ENCODE measurements at regions not wholly inside any gene's neighbourhood (a gene's known extent, or its start where the extent isn't known, plus 50 kb on each side); places are given as distances from the start of the nearest gene placed in this dataset.
A peak's percentile ranks its signal among the peaks of the same experiment; 100 is the strongest.

- peaks cover 3% of the 10 kb centered on the region for H3K36me3 ChIP-seq (replicated peaks; ENCODE audit: low read depth, low read length)
- H3K4me1 ChIP-seq (ENCODE audit: low read length), result peaks cover 32% of the 10 kb centered on the region
- peak overlapping the region; percentile 44; the same call in 1 of the 2 replicates for H3K9ac ChIP-seq (ENCODE audit: low read length)
- H3K4me3 ChIP-seq (ENCODE audit: low read length), result peak overlapping the region; percentile 74
- no peaks in the 10 kb centered on the region for H3K27me3 ChIP-seq (ENCODE audit: low read depth, low read length)
- H3K9me3 ChIP-seq (ENCODE audit: insufficient read depth, low read length), result no peaks in the 10 kb centered on the region
- H3K79me2 ChIP-seq (ENCODE audit: low read length), result no peaks in the 10 kb centered on the region
- H3K27ac ChIP-seq (ENCODE audit: low read length), result no peak overlapping the region
- H2AFZ ChIP-seq (ENCODE audit: low read depth, low read length), result peak overlapping the region; percentile 54; the same call in 1 of the 2 replicates
- H3K4me2 ChIP-seq (ENCODE audit: low read length), result peak overlapping the region; percentile 66
- no peak for TF ChIP-seq EZH2phosphoT487 (IDR thresholded peaks at IDR 0.05; ENCODE audit: low read depth)
- peak; percentile 27 for TF ChIP-seq CTCF (IDR thresholded peaks at IDR 0.05; ENCODE audit: low read depth, low read length)
- no peaks in the 10 kb centered on the region for H4K20me1 ChIP-seq (ENCODE audit: insufficient read depth, low read length)
Observed at GRCh38 chr17:64773836-64774761, 112.0 kb upstream of the SMURF2 start.

GRCh38 chr17:64773386-64773835 lies 111.3 kb upstream of the SMURF2 start:
- peak overlapping the region; percentile 74 for H3K4me3 ChIP-seq (ENCODE audit: low read length)
- H3K4me2 ChIP-seq (ENCODE audit: low read length), result peak overlapping the region; percentile 66
- peaks cover 32% of the 10 kb centered on the region for H3K4me1 ChIP-seq (ENCODE audit: low read length)
- no peak overlapping the region for H3K27ac ChIP-seq (ENCODE audit: low read length)
- H3K27me3 ChIP-seq (ENCODE audit: low read depth, low read length), result no peaks in the 10 kb centered on the region
- H3K79me2 ChIP-seq (ENCODE audit: low read length), result no peaks in the 10 kb centered on the region
- TF ChIP-seq EZH2phosphoT487 (IDR thresholded peaks at IDR 0.05; ENCODE audit: low read depth) (no peak), CTCF (IDR thresholded peaks at IDR 0.05; ENCODE audit: low read depth, low read length) (no peak)
- H2AFZ ChIP-seq (ENCODE audit: low read depth, low read length), result no peak overlapping the region
- H4K20me1 ChIP-seq (ENCODE audit: insufficient read depth, low read length), result no peaks in the 10 kb centered on the region
- H3K9ac ChIP-seq (ENCODE audit: low read length), result no peak overlapping the region
- H3K9me3 ChIP-seq (ENCODE audit: insufficient read depth, low read length), result no peaks in the 10 kb centered on the region
- H3K36me3 ChIP-seq (replicated peaks; ENCODE audit: low read depth, low read length), result no peaks in the 10 kb centered on the region

DNA sequence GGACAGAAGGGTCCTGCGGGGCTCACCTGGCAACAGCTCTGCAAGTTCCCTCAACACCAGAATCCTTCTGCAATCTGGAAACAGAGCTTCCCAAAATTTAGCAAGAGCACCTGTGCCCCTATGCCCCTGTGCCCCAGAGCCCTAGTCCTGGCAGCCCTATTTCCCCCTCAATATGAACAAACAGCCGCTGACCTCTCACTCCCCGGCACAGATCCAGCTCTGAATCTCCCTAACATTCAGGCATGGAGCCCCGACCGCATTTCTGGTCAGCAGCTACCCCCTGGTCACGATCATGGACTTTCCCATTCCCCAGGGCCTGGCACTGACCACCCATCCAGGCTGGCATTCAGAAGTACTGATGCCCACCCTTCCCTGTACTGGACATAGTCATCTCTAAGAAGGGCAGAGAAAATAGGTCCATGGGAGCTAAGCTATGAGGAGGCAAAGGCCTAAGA lies 110.8 kb upstream of the SMURF2 start:
- no peaks in the 10 kb centered on the region for H3K27me3 ChIP-seq (ENCODE audit: low read depth, low read length)
- peaks cover 29% of the 10 kb centered on the region for H3K4me1 ChIP-seq (ENCODE audit: low read length)
- no peak overlapping the region for H3K4me3 ChIP-seq (ENCODE audit: low read length)
- H3K27ac ChIP-seq (ENCODE audit: low read length), result no peak overlapping the region
- H3K79me2 ChIP-seq (ENCODE audit: low read length), result no peaks in the 10 kb centered on the region
- no peaks in the 10 kb centered on the region for H3K9me3 ChIP-seq (ENCODE audit: insufficient read depth, low read length)
- no peak overlapping the region for H2AFZ ChIP-seq (ENCODE audit: low read depth, low read length)
- H3K9ac ChIP-seq (ENCODE audit: low read length), result no peak overlapping the region
- TF ChIP-seq EZH2phosphoT487 (IDR thresholded peaks at IDR 0.05; ENCODE audit: low read depth), result no peak
- no peak for TF ChIP-seq CTCF (IDR thresholded peaks at IDR 0.05; ENCODE audit: low read depth, low read length)
- H3K4me2 ChIP-seq (ENCODE audit: low read length), result no peak overlapping the region
- H3K36me3 ChIP-seq (replicated peaks; ENCODE audit: low read depth, low read length), result no peaks in the 10 kb centered on the region
- H4K20me1 ChIP-seq (ENCODE audit: insufficient read depth, low read length), result no peaks in the 10 kb centered on the region

Measured in OCI-LY3 (cell line).